Prostate gland (tissue), 2 donors: ENCODE measurements at regions not wholly inside any gene's neighbourhood (a gene's known extent, or its start where the extent isn't known, plus 50 kb on each side); places are given as distances from the start of the nearest gene placed in this dataset.

Experiments
- POLR2A ChIP-seq: fragments of 450-650 bp; IDR thresholded peaks from one replicate; pipeline ENCODE4 v1.6.1; 2016; ENCODE audit warnings: antibody characterized with exemption, mild to moderate bottlenecking
- TF ChIP-seq, protein P1 (sequence below), 4 experiments: fragments of 200-600 bp in 2 of 4; fragments of 450-650 bp in 2 of 4; sonication (generic) in 2 of 4; IDR thresholded peaks; 1 replicate in 3 of 4; 2 replicates in 1 of 4; pipeline ENCODE4 v1.5.1; 2016 to 2019; ENCODE audit warnings: antibody characterized with exemption in 4 of 4, mild to moderate bottlenecking in 2 of 4, moderate library complexity in 2 of 4

DNA sequence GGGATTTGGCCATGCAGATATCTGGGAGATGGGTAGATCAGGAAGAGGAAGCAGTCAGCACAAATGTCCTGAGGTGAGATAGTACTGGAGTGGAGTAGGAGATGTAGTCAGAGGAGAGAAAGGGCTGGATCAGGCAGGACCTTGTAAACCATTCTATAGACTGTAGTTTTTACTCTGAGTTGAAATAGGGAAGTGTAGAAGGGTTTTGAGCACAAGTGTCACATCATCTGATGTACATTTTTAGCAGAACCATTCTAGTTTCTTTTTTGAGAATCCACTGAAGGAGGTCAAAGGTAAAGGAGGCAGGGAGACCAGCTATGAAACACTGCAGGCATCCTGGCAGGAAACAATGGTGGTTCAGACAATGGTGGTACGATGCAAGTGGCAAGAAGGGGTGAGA lies 194.6 kb upstream of the RRP15 start:
- TF ChIP-seq, protein P1, sequence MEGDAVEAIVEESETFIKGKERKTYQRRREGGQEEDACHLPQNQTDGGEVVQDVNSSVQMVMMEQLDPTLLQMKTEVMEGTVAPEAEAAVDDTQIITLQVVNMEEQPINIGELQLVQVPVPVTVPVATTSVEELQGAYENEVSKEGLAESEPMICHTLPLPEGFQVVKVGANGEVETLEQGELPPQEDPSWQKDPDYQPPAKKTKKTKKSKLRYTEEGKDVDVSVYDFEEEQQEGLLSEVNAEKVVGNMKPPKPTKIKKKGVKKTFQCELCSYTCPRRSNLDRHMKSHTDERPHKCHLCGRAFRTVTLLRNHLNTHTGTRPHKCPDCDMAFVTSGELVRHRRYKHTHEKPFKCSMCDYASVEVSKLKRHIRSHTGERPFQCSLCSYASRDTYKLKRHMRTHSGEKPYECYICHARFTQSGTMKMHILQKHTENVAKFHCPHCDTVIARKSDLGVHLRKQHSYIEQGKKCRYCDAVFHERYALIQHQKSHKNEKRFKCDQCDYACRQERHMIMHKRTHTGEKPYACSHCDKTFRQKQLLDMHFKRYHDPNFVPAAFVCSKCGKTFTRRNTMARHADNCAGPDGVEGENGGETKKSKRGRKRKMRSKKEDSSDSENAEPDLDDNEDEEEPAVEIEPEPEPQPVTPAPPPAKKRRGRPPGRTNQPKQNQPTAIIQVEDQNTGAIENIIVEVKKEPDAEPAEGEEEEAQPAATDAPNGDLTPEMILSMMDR (IDR thresholded peaks at IDR 0.05) = no peak
- no peak for TF ChIP-seq POLR2A
